Hippocampal formation (tissue), 2 donors: ENCODE measurements at regions not wholly inside any gene's neighbourhood (a gene's known extent, or its start where the extent isn't known, plus 50 kb on each side); places are given as distances from the start of the nearest gene placed in this dataset.

Source experiments
- DNase-seq, 2 donors: peaks; one replicate each; lab custom pipeline; 2025; lab: John Stamatoyannopoulos, UW

DNA sequence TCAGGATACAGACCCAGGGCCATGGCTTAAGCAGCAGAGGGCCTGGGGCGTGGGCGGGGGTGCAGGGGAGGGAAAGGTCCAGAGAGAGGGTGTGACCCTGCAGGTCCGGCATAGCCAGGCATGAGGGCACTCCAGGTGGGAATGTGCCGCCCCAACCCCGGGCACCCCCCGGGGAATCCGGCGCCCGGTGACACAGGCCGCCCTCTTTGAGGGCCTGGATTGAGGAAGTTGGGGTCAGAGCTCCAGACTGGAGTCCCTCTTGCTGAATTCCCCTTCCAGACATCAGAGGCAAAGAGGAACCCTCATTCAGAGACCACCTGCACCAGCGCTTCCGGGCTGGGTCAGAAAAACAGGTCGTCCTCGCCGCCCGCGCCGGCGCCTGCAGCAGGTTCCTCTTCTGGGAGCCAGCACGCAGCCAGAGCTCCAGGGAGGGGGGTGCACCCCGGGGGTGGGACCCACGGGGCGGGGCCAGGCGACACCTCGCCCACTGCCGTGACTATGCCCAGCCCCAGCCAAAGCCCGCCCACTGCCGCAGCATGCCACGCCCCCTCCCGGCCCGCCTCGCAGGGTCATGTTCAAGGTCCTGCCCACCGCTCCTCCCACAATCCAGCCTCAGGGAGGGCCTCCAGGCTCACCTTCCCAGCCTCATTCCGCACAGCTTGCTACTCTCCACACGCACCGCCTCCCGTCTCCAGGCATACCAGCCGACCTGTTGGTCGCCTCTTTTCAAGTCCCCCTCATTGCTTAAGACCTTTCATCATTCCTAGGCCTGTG is 98.3 kb upstream of the ID2 start:
- peak in 1 of 2 donors; percentile 67 for DNase-seq

DNA sequence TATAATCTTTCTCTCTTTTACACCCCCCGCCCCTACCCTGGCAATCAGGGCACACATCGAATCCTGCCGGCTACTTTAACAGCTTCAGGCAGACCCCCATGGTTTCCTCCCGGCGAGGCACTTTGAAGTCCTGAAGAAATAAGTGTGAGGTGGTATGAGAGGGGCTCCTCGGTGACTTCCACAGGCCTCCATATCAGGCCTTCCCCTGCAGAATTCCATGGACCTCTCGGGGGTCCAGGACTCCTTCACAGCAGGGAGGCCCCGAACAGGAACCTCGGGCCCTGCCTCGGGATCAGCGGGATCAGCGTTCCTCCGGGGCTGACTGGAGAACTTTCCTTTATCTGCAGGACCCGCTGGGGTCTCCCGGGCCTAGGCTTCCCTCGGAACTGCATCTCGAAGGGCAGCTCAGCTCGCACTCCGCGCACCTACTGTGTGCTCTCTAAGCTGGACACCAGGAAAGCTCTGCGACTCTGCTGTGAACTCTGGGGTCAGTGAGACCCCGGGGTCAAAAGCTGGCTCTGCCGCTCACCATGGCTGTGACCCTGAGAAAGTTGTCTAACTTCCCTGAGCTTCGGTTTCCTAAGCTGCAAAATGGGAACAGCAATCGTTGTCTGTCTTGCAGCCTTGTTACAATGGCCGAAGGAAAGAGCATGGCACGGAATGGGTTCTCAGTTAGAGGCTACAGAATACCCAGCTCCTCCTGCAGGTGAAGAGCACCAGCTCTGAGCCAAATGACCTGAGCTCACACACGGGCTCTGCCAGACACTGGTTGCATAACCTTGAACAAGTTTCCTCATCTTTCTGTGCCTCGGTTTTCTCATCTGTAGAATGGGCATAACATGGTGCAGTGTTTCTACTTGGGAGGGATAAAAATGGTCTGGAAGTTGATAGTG is 97.4 kb upstream of the ID2 start:
- no peak for DNase-seq

DNA sequence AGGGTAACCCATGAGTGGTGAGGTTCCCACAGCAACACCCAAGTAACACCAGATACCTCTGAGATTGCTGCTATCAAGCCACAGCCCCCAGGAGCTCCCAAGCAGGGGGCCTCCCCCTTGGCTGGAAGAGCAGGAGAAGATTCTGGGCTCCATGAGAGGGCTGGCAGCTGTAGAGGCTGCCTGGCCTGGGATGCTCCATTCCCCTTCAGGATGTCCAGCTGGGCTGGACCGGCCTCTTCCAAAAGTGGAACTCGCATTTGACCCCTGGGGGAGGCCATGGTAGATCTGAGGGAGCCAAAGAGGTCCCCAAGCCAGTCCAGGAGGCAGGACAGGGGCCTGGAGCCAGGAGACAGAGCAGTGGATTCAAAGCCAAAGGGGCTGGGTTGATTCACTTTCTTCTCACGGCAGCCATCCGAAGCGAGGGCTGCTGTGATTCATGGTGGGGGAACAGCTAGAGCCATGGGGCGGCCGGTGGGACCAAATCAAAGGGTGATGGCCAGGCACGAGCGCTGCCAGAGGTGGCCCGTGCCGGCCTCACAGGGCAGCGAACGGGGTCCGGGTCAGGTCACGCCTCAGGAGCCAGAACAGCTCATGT is 95.3 kb upstream of the ID2 start:
- no peak for DNase-seq

DNA sequence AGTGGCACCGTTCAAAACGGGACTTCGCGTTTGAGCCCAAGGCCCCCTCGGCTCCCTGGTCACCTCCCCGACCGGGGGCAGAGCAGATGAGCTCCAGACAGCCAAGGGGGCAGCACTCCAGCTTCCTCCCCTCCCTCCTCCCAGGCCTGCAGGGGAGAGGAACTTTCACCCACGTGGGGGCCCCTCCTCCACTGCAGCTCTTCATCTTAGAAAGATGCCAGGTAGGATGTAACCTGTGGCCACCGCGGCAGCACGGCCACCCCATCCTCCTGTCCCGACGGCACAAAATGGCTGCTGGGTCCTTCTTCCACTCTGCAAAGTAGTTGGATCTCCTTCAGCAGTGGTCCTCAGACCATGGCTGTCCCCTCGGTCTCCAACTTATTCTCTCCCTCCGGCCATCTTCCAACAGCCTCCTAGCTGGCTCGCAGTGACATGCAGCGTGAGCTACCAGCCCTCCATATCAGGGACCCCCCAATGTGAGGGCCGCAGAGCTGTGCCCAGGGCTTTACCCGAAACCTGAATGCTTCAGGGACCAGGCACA is 94.5 kb upstream of the ID2 start:
- DNase-seq, result no peak

DNA sequence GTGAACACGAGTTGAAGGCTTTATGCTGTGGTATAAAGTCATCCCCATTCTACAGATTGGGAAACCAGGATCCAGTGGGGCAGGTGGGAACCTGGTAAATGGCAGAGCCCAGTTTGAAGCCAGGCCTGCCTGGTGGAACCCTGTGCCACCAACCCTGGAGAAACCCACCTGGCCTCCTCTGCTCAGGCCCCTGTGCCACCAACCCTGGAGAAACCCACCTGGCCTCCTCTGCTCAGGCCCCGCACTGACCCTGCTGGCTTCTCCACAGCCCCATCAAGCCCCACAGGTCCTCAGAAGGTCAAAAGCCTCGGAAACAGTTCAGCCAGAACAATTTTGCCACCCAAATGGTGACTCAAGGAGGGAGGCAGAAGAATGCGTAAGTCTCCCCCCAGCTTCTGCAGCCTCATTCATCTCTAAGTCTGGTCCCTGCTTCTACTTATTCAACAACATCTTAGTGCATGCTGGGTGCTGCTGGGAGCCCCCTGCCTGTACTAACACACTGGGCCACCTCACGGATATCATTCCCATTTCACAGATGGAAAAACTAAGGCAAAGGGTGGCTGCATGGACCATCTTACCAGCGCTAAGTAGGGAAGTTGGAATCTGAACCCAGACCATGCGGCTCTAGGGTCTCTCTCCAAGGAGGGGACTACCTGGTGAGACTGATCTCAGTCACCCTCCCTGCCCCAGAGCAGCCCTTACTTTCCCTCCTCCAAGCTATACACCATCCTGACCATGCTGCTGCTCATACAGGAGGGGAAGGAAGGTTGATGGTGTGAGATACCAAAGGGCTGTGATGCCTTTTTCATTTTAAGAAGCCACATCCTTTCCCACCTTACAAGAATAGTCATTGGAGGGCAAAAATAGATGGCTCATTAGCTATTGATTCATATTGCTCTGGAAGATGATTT is 93.7 kb upstream of the ID2 start:
- DNase-seq, result no peak

DNA sequence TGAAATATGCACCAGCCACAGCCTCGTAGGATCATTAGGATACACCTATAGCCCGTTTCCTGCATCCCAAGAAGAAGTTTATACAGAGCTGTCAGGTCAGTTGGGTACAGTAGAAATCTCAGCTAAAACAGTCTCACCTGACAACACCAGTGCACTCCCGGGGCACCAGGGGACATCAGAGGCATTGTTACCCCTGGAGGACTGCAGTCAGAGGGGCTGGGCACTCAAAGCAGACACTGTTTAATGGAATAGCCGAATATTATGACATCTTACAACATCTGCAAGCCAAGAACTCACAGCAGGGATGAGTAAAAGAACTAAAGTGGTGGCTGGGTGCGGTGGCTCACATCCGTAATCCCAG is 93.0 kb upstream of the ID2 start:
- DNase-seq, result no peak

DNA sequence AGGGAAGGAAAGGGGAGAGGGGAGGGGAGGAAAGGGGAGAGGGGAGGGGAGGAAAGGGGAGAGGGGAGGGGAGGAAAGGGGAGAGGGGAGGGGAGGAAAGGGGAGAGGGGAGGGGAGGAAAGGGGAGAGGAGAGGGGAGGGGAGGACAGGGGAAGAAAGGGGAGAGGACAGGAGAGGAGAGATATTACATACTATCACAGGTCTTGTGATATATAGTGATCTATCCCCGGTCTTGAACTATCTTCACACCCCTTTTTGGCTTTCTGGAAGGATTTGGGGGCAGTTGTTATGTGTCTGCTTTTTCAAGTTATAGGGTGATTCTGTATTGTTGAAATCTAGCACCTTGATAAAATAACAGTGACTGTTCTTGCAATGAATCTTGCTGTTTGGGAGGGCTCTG is 92.1 kb upstream of the ID2 start:
- DNase-seq, result no peak

DNA sequence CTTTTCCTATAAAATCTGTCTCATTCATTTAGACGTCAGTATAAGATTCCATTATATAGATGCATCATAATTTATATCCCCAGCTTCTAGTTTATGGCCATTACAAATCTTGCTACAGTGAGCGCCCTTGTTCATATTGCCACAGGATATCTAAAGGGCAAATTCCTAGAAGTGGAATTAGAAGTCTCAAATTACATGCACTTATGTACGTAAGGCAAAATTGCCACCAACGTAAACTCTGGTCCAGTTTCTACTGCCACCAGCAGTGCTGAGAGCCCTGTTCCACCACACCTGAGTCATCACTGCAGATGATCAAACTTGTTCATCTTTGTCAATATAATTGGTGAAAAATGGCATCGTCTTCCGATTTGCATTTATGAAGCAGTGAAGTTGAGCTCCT is 90.9 kb upstream of the ID2 start:
- DNase-seq, result no peak

DNA sequence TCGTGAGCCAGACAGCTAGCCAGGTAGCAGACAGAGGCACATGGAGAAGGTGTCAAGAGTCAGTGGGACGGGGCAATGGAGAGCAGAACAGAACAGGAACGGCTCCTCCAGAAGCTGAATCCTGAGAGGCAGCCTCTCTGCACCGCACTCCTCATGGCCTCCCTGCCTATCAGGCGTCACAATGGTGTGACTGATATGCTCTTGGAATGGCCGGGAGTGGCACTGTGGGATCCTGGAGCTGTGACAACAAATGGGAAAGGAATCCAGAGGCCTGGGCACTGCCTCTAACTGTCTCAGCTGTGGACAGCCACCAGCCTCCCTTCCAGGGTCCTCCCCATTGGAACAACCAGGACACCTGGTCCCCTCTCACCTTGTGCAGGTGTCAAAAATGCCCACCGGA is 89.1 kb upstream of the ID2 start:
- DNase-seq, result no peak

DNA sequence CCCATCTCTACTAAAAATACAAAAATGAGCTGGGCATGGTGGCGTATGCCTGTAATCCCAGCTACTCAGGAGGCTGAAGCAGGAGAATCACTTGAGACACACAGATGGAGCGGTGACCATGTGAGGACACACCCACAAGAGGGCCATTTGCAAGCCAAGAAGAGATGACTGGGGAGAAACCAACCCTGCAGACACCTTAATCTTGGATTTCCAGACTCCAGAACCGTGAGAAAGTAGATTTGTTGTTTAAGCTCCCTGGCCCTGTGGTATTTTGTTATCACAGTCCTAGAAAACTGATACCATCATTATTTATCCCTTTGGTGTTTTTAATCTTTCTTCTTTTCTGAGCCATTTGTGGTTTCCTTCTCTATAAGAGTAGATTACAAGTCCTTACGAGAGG is 88.6 kb upstream of the ID2 start:
- no peak for DNase-seq

DNA sequence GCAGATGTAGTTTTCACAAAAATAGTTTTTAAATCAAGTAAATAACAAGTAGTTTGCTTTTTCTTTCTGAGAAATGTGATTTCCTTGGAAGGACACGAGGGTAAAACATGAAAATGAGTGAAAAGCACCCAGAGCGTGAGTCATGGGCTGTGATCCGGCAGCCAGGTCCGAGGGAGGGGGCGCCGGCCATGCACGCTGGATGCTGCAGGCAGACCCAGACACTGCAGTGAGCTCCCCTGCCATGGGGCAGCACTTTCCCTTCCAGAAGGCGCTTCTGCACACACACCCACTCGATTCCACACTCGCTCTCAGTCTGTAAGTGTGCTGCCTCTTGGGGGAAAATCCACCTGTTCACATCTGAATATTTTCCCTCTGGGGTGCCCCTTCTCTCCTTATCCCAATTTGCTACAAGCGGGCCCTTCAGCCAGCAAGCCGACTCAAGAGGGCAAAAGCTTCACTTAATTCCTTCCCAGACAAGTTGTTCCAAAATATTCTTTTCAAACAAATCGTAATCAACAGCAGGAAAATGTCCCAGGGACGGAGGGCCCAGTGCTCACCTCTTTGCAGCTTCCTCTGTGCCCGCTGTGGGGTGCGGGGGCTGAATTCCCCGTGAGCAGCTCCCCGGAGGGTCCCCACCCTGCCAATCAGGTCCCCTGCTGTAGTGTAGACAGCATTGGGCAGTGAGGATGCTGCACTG is 87.0 kb upstream of the ID2 start:
- no peak for DNase-seq

DNA sequence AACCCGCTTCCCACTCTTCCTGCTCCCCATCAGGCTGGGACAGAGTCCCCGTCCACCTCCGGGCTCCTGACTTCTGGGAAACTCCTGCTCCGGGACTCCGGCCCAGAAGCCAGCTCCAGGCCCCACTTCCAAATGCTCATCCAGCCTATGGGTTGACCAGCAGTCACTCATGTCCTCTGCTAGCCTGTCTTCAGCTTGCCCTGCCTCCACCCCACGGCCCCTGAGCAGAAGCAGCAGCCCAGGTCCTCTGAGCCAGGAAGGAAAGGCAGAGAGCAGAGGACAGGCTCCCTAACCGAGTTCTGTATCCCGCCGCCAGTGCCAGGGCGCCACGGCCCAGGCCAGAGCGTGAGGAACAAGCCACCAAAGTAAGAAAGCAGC is 86.4 kb upstream of the ID2 start:
- DNase-seq, result no peak

DNA sequence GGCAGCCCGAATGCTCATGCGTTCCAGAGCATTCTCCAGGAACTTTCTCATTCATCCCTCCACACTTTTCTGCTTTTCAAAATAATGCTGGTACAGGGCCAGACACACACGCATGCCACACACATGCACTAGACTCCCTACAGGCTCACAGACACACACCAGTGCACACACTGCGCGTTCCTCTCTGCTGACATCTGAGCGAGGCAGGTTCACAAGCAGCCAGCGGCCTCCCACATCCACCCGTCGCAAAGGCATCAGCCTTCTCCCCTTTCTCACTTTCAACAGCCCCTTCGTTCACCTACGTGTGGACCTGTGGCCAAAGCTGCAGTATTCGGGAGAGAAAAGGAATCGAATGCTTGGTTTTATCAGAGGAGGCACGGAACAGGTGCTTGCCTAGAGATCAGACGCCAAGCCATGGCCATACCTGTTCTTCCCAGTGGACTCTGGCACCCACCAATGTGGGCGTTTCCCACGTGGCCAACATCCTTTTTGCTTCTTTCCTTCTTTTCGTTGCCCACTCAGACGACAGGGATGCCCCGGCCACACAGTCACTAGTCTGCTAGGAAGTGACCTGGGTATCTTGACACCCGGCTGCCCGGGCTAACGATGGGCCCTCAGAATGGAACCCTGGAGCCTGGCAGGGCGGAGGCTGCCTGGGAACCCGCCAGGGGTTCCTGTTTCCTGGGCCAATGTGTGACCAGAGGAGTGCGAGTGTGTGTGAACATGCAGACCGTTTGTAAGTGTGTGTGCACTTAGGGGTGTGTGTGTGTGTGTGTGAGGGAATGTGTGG is 85.8 kb upstream of the ID2 start:
- no peak for DNase-seq

DNA sequence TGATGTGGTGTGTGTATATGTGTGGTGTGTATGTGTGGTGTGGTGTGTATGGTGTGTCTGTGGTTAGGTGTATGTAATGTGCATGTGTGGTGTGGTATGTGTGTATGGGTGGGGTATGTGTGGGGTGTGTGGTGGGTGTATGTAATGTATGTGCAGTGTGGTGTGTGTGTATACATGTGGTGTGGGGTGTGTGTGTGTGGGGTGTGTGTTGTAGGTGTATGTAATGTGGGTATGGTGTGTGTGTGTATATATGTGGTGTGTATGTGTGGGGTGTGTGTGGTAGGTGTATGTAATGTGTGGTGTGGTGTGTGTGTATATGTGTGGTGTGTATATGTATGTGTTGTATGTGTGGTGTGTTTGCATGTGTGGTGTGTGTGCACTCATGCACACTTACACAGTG is 84.8 kb upstream of the ID2 start:
- DNase-seq, result no peak

DNA sequence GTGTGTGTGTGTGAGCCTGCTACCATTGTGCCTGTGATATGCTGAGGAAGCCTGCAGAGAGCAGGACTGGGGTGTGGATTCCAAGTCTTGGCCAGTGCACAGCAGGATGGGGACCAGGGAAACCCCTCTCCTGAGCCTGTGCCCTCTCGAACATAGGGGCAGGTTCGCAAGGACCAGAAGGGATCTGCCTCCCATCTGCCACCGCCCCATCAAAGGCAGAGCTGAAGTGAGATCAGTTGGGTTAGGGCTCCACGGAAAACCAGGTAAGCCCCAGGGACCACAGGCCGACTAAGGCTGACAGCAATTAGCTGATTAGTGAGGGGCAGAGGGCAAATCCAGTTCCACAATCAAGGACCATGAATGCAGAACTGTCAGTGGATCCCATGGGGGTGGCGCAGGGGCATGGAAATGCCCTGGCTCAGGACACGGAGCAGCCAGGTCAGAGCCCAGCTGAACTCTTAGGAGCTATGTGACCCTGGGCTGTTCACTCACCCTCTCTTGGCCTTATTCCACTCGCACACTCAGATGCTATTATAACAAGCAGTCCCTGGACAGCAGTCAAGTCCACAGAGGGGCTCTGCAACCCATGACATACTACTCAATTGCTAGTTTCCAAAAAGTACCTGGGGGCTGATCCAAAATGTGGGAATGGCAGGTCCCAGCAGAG is 84.2 kb upstream of the ID2 start:
- no peak for DNase-seq

DNA sequence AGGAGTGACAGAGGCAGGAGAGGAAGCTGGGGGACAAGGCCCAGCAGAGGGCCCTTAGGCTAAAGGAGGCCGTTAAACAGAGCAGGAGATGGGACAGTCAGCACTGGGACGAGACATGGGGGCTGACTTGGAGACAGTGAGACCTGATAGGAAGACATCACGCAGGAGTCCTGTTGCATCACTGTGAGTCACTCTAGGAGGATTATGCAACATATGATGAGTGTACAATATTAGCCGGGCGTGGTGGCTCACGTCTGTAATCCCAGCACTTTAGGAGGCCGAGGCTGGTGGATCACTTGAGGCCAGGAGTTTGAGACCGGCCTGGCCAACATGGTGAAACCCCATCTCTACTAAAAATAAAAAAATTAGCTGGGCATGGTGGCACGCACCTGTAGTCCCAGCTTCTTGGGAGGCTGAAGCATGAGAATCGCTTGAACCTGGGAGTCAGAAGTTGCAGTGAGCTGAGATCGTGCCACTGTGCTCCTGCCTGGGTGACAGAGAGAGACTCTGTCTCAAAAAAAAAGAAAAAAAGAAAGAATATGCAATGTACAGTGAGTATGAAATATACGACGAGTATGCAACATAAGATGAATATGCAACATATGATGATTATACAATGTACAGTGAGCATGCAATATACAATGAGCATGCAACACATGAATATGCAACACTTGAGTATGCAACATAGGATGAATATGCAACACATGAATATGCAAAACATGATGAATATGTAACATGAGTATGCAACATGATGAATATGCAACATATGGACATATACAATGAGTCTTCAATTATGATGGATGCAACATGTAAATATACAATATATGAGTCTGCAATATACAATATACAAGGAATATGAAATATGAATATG is 83.3 kb upstream of the ID2 start:
- DNase-seq, result no peak

DNA sequence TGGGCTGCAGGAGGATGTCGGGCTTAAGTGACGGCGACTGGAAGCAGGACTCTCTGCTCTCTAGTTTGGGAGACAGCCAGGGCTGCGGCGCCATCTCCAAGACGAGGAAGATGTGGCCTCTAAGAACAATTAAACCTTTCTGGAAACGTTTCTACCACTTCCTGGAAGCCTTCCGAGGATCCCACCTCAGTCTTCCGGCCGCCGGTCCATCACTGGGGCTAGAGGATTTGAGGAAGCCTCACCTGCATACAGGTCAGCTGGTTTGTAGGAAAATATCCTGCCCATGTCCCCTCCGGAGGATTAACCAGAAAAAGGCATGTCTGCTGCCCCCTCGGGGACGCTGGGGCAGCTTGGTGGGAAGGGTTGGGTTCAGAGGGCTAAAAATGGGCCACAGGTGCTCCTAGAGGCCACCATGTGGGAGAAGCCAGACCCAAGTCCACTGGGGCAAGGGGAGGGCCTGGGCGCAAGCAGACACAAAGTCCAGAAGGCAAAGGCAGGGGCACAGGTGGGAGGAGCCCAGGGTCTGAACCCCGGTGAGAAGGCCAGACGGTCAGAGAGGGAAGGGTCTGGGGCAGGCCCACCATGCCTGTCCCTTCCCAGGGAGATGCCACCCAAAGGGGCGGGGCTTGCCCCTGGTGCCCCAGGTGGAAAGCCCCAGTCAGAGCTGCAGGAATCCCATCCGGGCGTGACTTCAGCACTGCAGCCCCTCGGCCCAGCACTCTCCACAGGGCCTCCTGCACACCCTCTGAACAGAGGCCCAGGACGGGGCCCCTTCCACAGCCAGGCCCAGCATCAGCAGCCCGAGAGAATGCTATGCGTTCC is 82.2 kb upstream of the ID2 start:
- no peak for DNase-seq

DNA sequence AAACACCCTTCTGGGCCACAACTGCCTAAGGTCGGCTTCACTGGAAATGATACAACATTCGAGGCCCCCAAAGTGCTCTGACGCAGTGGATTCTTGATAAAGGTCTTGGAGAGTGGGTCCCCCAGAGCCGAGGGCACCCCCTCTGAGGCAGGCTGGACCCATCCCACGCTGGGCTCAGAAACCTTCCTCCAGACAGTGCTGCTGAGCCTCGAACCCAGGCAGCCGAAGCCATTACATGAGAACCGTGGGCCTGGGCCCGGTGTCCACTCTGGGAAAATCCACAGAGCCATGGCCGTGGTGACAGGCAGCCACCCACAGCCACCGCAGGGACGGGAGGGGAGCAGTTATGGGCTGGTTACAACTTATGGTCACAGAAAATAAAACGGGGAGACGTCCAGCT is 81.4 kb upstream of the ID2 start:
- DNase-seq, result no peak
